IPS DF 4.7 (cell line): ENCODE measurements at regions not wholly inside any gene's neighbourhood (a gene's known extent, or its start where the extent isn't known, plus 50 kb on each side); places are given as distances from the start of the nearest gene placed in this dataset.

Experiments used
- DNase-seq: peaks from one replicate; pipeline ENCODE4 v3.0.0-alpha.2; 2013; ENCODE audit warnings: low spot score; ENCODE audit errors: extremely low read depth

DNA sequence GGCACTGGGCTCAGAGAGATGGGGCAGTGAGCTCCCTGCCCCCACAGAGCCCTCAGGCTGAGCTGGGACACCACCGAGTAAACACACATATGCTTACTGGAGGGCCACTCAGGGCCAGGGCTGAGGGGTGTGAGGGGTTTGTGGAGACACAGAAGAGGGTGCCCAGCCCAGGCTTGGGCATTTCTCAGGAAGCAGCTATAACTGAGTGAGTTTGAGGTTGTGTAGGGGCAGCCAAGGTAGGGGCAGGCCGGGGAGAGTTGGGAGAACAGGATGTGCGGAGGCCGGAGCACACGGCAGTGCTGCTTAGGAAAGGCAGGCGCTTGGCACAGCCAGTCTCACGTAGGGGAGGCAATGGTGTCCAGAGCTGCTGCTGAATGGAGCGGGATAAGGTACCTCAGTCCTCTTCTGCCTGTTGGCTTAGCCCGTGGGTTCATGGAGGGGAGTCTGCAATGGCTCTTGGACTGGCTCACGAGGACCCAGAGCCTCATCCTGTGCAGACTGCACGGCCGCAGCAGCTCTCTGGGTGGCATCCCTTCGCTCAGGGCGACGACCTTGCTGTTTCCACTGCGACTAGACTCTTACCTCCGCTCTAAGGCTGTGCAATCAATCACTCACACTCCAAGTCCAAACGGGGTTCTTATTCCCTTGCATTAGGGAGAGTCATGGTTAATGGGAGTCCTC, 466.1 kb upstream of the HS6ST1 start:
- DNase-seq: no peak

GRCh38 chr2:128786316-128786715, 467.6 kb upstream of the HS6ST1 start:
- no peak for DNase-seq

- DNase-seq: no peak
Observed at GRCh38 chr2:128786741-128787478, 468.2 kb upstream of the HS6ST1 start.

DNA sequence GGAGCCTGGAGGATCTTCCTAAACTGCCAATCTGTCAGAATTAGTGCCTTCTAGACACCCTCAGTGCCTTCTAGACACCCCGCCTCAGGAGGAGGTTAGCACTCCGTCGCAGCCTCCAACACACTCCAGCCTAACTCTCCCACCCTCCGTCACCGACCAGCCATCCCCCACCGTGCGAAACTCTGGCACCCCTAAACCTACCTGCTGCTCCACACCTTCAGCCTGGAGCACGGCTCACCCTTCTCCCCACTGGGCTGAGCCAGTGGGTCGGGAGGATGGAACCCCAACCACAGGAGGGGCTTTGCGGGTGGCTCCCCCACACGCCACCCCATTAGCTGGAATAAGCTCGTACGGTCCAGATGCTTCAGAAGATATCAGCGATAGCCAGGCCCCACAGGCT, 468.9 kb upstream of the HS6ST1 start:
- DNase-seq: no peak

DNA sequence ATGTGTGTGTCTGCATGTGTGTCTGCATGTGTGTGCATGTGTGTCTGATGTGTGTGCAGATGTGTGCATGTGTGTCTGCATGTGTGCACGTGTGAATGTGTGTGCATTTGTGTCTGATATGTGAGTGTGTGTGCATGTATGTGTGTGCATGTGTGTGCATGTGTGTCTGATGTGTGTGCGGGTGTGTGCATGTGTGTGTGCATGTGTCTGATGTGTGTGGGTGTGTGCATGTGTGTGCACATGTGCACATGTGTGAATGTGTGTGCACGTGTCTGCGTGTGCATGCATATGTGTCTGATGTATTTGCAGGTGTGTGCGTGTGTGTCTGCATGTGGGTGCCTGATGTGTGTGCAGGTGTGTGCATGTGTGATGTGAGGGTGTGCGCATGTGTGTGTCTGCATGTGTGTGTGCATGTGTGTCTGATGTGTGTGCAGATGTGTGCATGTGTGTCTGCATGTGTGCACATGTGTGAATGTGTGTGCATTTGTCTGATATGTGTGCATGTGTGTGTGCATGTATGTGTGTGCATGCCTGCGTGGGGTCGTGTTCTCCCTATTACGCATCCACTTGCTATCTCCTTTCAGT, 470.1 kb upstream of the HS6ST1 start:
- no peak for DNase-seq

DNA sequence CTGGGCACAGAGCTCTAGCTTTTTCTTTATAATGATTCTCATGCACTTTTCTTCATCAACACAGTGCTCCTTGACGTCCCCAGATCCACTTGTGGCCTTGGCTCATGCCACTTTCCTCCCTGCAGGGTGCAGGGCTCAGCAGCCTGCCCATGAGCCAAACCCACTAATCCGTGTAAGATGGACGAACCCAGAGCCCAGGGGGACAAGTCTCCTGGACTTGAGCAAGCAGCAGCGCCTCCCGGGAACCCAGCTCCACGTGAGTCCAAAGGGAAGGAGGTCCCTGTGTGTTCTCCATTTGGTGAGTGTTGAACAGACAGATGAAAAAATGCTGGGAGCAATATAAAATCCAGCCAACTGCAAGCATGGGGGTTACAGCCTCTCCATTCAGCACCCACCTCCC, 470.6 kb upstream of the HS6ST1 start:
- no peak for DNase-seq

- no peak for DNase-seq
Observed at GRCh38 chr2:128789776-128790455, 471.2 kb upstream of the HS6ST1 start.

GRCh38 chr2:128790541-128791001, 471.9 kb upstream of the HS6ST1 start:
- no peak for DNase-seq

GRCh38 chr2:128791120-128791984, 472.7 kb upstream of the HS6ST1 start:
- DNase-seq: no peak

DNA sequence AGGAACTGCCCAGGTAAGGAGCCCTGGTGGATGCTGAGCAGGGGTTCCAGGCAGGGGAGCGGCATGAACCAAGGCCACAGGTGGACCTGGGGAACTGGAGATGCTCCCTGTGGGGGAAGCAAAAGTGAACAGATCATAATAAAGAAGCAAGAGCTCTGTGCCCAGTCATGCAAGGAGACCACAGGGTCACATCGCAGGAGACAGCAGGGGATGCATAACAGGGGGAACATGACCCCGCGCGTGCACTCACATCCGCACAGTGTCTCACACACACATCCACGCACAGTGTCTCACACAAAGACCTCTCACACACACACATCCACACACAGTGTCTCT, 473.3 kb upstream of the HS6ST1 start:
- no peak for DNase-seq

DNA sequence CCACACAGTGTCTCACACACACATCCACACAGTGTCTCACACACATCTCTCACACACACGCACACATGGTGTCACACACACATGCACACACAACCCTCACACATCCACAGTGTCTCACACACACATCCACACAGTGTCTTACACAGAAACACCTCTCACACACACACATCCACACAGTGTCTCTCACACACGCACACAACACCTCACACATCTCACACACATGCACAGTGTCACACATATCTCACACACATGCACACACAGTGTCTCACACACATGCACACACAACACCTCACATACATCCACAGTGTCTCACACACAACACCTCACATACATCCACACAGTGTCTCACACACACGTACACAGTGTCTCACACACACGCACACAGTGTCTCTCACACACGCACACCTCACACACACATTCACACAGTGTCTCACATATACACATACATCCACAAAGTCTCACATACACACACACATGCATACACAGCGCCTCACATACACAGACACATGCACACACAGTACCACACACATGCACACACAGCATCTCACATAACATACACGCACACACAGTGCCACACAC, 473.9 kb upstream of the HS6ST1 start:
- DNase-seq: no peak

- no peak for DNase-seq
Observed at GRCh38 chr2:128793404-128793803, 474.7 kb upstream of the HS6ST1 start.

DNA sequence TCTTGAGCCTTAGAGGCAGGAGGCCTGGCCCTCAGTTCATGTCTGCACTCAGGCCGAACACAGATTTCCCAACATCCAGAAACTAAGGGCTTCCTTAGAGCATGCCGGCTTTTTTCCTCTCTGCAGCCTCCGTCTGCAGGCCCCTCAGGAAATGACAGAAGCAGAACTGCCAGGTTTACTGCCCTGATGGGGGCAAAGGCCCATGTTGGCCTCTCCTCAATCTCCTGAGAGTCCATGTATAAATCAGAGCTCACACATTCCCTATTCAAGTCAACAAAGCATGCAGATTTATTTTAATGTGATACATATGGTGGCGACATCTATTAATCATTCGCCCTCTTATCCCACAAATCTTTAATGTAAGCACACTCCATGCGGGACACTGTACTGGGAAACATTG, 475.6 kb upstream of the HS6ST1 start:
- DNase-seq: no peak

DNA sequence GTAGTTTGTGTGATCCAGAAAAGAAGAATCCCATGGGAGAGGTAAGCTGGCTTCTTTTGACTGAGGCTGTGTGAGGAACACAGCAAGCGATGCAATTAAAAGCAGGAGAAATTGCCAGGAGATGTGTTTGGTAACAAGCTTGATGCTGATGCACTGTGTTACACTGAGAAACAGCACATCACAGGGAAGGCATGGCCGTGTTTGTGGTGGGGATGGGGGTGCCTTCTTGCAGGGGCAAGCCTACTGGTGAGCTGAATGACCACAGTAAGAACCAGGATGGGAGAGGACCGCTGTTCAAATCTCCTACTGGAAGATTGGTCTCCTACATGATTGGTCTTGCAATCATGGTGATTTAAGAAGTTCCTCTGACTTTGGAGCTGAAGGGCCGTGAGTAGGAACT, 477.7 kb upstream of the HS6ST1 start:
- no peak for DNase-seq

- no peak for DNase-seq
Observed at GRCh38 chr2:128797092-128797491, 478.4 kb upstream of the HS6ST1 start.

DNA sequence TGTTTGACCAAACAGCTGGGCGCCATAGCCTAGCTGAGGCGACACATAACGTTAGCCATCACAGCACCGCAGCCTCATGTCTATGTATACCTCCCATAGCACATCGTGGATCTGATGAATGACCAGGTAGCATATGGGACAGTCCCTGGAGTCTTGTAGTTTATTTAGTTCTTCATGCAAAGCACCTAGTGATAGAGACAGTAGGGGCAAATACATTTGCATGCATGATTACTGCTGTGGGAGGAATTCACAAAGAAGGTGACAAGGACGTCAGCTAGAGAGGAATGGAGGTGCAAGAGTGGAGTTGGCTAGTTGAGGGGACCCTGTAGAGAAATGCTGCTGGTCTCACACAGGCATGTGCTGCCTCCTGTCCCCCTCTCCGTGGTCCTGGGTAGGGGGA, 478.9 kb upstream of the HS6ST1 start:
- DNase-seq: no peak

GRCh38 chr2:128797937-128798336, 479.3 kb upstream of the HS6ST1 start:
- no peak for DNase-seq

DNA sequence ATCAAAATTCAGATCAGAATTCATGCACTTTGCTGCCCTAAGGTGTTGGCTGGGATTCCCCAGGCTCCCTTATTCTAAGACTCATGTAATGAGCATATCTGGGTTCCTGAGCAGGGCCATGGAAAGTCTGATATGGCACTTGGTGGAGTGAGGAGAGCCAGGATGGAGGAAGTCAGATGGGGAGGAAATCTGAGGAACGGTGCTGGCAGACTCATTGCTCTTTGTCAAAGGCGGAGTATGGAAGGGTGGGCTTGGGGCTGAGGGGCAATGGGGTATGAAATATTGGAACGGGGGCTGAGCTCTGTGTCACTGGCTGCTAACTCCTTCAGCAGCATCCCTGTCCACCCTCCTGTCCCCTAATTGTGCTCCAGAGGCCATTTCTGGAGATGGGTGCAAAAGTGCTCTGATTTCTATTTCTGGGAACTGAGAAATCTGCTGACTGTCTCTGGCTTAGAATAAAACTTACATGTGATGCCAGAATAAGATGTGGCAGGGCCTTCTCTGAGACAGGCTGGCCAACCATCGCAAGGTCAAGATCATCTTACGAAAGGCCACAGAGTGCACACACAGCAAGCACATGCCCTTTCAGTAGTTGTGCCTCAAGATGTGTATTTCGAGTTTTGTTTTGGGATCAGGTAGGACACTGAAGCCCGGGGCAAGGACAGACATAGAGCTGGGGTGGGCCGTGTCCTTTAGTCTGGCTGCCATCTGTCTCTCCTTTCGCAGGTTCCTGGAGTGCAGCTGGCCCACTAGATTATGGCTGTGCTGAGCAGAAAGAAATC, 480.0 kb upstream of the HS6ST1 start:
- DNase-seq: no peak

DNA sequence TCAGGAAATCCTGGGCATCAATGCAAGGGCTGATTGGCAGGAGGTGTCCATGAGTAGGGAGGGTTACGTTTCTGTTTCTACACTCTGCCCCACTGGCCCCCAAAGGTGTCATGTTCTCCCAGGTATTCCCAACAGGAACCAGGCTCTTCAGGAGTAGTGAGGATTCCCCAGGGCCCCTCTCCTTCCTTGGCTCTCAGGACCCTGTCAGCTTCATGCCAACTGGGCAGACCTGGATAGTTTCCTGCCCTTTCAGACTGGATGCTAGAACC, 480.6 kb upstream of the HS6ST1 start:
- DNase-seq: no peak

GRCh38 chr2:128799730-128800129, 481.1 kb upstream of the HS6ST1 start:
- no peak for DNase-seq
